Heart left ventricle (tissue), 16 donors: ENCODE measurements at regions not wholly inside any gene's neighbourhood (a gene's known extent, or its start where the extent isn't known, plus 50 kb on each side); places are given as distances from the start of the nearest gene placed in this dataset.

Experiments
- ATAC-seq, 4 donors: fragments of 200-7000 bp; cut with Tn5 transposase; one replicate each; pipeline ENCODE4 v1.9.1; 2020 to 2022; ENCODE audit warnings: moderate library complexity in 4 of 4, mild to moderate bottlenecking in 3 of 4, moderate number of reproducible peaks in 1 of 4
- DNase-seq, 5 donors: peaks; one replicate each; pipeline ENCODE4 v3.0.0-alpha.2; 2020
- H3K27ac ChIP-seq, 12 donors: fragments of 200-600 bp; sonication (generic) in 4 of 12; one replicate each; pipeline versions ENCODE4 v1.5.0 to v1.8.0; 2016 to 2022; ENCODE audit warnings: mild to moderate bottlenecking in 2 of 12
- H3K27me3 ChIP-seq, 9 donors: fragments of 200-600 bp; sonication (generic) in 2 of 9; one replicate each; pipeline versions ENCODE4 v1.5.1 to v1.8.0; 2016 to 2022; ENCODE audit warnings: mild to moderate bottlenecking in 3 of 9
- H3K36me3 ChIP-seq, 9 donors: fragments of 200-600 bp; sonication (generic) in 2 of 9; one replicate each; pipeline versions ENCODE4 v1.5.0 to v1.8.0; 2018 to 2022; ENCODE audit warnings: mild to moderate bottlenecking in 2 of 9
- H3K4me1 ChIP-seq, 12 donors: fragments of 200-600 bp; sonication (generic) in 4 of 12; one replicate each; pipeline versions ENCODE4 v1.5.0 to v1.8.0; 2016 to 2022; ENCODE audit warnings: mild to moderate bottlenecking in 3 of 12
- H3K4me3 ChIP-seq, 12 donors: fragments of 200-600 bp; sonication (generic) in 4 of 12; one replicate each; pipeline versions ENCODE4 v1.5.0 to v1.8.0; 2017 to 2022; ENCODE audit warnings: mild to moderate bottlenecking in 9 of 12, moderate library complexity in 4 of 12
- H3K9me3 ChIP-seq, 12 donors: fragments of 200-600 bp; sonication (generic) in 4 of 12; one replicate each; pipeline versions ENCODE4 v1.5.0 to v1.8.0; 2016 to 2022; ENCODE audit warnings: mild to moderate bottlenecking in 1 of 12
- POLR2A ChIP-seq, 2 donors: fragments of 450-650 bp; IDR thresholded peaks; one replicate each; pipeline ENCODE4 v1.6.1; 2017; ENCODE audit warnings: antibody characterized with exemption in 2 of 2, mild to moderate bottlenecking in 2 of 2, moderate library complexity in 2 of 2
- WGBS, 4 donors: extraction: QIAGEN DNeasy Blood & Tissue Kit in 2 of 4; methylation state at CpG; one replicate each; pipeline versions ENCODE4 v1.1.5 to v1.1.7; 2013 to 2018; 5-methylcytosine and 5-hydroxymethylcytosine counted together
- intact Hi-C, 10 donors: fragments of 100-400 bp; cut with DNase I; formaldehyde crosslinking; loops; one replicate each; pipeline versions ENCODE4 v1.11.1 to v1.14.2; 2022
- TF ChIP-seq, protein P1 (sequence below), 12 donors: fragments of 200-600 bp; sonication (generic) in 4 of 12; IDR thresholded peaks; one replicate each; pipeline versions ENCODE4 v1.5.0 to v1.8.0; 2018 to 2022; ENCODE audit warnings: antibody characterized with exemption in 12 of 12, mild to moderate bottlenecking in 5 of 12
- donor health status: ischemic (EF 13 %, LVEDD 7.1; RV severe dilation, severe dysfunction).
- donor health status: healthy with polysubstance abuse.
- donor health status: DM: no; HTN: yes; CAD: no.
- donor health status: DM: no; HTN: no; CAD: no.
- donor health status: ischemic (EF 25% LVEDD 6.9; RV normal size, moderate dysfunction).
- donor health status: ischemic (EF 25% LVEDD 5.7; RV mildly dilated, moderate dysfunction).
- donor health status: healthy.
- donor health status: DM: yes; HTN: yes; CAD: no.
- donor health status: ischemic (EF 35%, LVEDD 5.7; RV mildly dilated, moderate dysfunction).
- donor health status: nonischemic (EF 11% LVEDD 7.7; RV severe dilation, severe dysfunction).
- donor health status: DM: yes; HTN: yes; CAD: no.
- donor health status: PGD.
- donor health status: ischemic (EF 29% LVEDD 5.4; RV normal size, mild dysfunction).
- donor health status: nonischemic (EF 23%, LVEDD 6.1; RV moderate dilation, normal function).

DNA sequence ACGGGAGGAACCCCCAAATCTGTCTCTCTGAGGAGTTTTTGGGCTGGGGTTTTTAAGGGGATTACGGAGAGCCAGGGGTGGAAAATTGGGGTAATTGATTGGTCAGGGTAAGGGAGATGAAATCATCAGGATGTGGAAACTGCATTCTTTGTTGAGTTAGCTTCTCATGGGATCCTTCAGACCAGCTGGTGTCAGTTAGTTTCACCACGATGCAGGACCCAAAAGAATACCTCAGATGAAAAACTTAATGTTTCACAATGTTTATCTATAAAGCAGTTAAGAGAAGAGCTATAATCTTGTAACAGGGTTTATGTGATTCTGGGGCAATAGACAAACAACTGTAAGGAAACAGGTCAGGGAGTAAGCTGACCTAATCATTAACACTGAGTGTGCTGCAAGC, 230.8 kb downstream of the POU4F1 start:
- Histone ChIP-seq H3K36me3 (no peaks in the 10 kb centered on the region), H3K9me3 (peaks cover 0 to 10% (median 0%) of the 10 kb centered on the region in 12 donors), H3K4me1 (peaks cover 0 to 3% (median 0%) of the 10 kb centered on the region in 12 donors), H3K27me3 (no peaks in the 10 kb centered on the region), H3K4me3 (no peak overlapping the region), H3K27ac (peak overlapping the region in 2 of 12 donors; percentile 14 to 38)
- ATAC-seq (peak in 3 of 4 donors; percentile 61 to 82 (median 65)), DNase-seq (peak in 1 of 5 donors; percentile 9)
- intact Hi-C loops = no loop called here
- TF ChIP-seq, protein P1, sequence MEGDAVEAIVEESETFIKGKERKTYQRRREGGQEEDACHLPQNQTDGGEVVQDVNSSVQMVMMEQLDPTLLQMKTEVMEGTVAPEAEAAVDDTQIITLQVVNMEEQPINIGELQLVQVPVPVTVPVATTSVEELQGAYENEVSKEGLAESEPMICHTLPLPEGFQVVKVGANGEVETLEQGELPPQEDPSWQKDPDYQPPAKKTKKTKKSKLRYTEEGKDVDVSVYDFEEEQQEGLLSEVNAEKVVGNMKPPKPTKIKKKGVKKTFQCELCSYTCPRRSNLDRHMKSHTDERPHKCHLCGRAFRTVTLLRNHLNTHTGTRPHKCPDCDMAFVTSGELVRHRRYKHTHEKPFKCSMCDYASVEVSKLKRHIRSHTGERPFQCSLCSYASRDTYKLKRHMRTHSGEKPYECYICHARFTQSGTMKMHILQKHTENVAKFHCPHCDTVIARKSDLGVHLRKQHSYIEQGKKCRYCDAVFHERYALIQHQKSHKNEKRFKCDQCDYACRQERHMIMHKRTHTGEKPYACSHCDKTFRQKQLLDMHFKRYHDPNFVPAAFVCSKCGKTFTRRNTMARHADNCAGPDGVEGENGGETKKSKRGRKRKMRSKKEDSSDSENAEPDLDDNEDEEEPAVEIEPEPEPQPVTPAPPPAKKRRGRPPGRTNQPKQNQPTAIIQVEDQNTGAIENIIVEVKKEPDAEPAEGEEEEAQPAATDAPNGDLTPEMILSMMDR (IDR thresholded peaks at IDR 0.05) = no peak
- no peak for TF ChIP-seq POLR2A (IDR thresholded peaks at IDR 0.05)
- 44 to 60% (median 56%) methylated on average over 3 of the region's 3 CpGs for WGBS, 4 donors

DNA sequence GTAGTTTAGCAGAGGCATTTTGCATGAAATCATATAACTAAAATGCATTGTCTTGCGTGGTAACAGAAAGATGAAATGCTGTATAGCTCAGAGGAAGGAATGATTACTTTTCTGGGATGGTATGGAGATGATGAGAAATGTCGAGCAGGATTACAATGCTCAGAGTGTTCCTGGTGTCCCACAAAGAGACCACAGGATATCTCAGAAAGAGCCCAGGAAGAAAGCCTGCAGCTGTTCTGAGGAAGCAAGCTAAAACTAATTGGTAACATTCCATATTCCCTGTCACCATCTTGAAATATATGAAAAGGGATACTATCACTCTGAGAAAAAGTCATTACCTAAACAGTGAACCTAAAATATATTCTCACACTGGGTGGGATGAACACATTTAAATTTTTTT, 233.1 kb downstream of the POU4F1 start:
- no peaks in the 10 kb centered on the region for H3K4me1 ChIP-seq
- no peak for ATAC-seq
- intact Hi-C loops = no loop called here
- no peak overlapping the region for H3K4me3 ChIP-seq
- DNase-seq = no peak
- 50 to 79% (median 67%) methylated on average over 2 of the region's 2 CpGs for WGBS, 4 donors
- no peak overlapping the region for H3K27ac ChIP-seq
- peaks cover 0 to 10% (median 0%) of the 10 kb centered on the region in 12 donors for H3K9me3 ChIP-seq
- no peaks in the 10 kb centered on the region for H3K27me3 ChIP-seq
- no peaks in the 10 kb centered on the region for H3K36me3 ChIP-seq
- TF ChIP-seq POLR2A (IDR thresholded peaks at IDR 0.05) = no peak
- TF ChIP-seq, protein P1 (IDR thresholded peaks at IDR 0.05) = no peak

DNA sequence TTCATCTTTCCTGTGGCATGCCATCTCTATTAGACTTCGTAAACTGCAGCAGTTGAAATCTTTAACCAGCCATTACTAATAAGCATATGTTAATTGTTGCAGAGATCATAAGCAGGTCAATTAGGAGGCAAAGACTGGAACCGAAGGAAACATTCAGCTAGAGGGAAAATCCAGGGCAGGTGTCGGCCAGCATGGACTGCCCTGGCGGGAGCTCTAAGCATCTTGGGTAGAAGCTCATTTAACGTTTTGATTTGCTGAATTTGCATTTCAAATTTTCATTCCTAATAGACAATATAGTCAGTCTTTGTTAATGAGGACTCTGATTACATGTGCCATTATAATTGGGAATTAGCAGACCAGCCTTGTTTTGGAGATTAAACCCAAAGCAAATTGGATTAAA, 238.6 kb downstream of the POU4F1 start:
- no peak for TF ChIP-seq POLR2A (IDR thresholded peaks at IDR 0.05)
- TF ChIP-seq, protein P1 (IDR thresholded peaks at IDR 0.05) = no peak
- Histone ChIP-seq H3K36me3 (no peaks in the 10 kb centered on the region), H3K4me3 (no peak overlapping the region), H3K27ac (no peak overlapping the region), H3K4me1 (no peaks in the 10 kb centered on the region), H3K27me3 (no peaks in the 10 kb centered on the region), H3K9me3 (no peaks in the 10 kb centered on the region)
- DNase-seq = no peak
- no peak for ATAC-seq
- 70 to 75% (median 72%) methylated on average over 5 of the region's 5 CpGs for WGBS, 4 donors
- intact Hi-C loops = no loop called here

DNA sequence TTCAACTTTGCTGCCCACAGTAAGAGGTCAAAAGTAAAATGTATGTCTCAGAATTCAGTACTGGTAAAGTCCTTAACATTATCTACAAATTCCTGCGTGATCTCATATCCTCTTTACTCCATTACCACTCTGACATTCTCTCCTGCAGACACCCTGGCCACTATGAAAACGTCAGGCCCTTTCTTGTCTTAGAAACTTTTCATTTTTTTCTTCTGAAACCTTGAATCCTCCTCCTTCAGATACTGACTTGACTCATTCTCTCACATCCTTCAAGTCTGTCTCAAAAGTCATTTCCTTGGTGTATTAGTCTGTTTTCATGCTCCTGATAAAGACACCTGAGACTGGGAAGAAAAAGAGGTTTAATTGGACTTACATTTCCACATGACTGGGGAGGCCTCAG, 262.3 kb downstream of the POU4F1 start:
- Histone ChIP-seq H3K27ac (no peak overlapping the region), H3K4me1 (no peaks in the 10 kb centered on the region), H3K4me3 (no peak overlapping the region), H3K27me3 (no peaks in the 10 kb centered on the region), H3K36me3 (no peaks in the 10 kb centered on the region), H3K9me3 (no peaks in the 10 kb centered on the region)
- ATAC-seq (no peak), DNase-seq (no peak)
- intact Hi-C loops = no loop called here
- WGBS, 4 donors = 30 to 42% (median 31%) methylated on average over 2 of the region's 2 CpGs
- no peak for TF ChIP-seq POLR2A (IDR thresholded peaks at IDR 0.05)
- TF ChIP-seq, protein P1 (IDR thresholded peaks at IDR 0.05) = no peak
